DOHH2 (cell line): ENCODE measurements at regions not wholly inside any gene's neighbourhood (a gene's known extent, or its start where the extent isn't known, plus 50 kb on each side); places are given as distances from the start of the nearest gene placed in this dataset.

Experiments used
- H3F3A ChIP-seq: fragments of 200-600 bp; sonication (generic), shearing (Covaris generic); 2 replicates; pipeline ENCODE4 v1.6.0; 2016; ENCODE audit warnings: antibody characterized with exemption, mild to moderate bottlenecking; ENCODE audit not compliant: control insufficient read depth, insufficient read depth
- H3K27ac ChIP-seq: fragments of 200-600 bp; sonication (generic); 2 replicates; pipeline ENCODE4 v1.5.1; 2014; ENCODE audit warnings: low read depth, mild to moderate bottlenecking, low read length, moderate library complexity
- H3K27me3 ChIP-seq: fragments of 200-600 bp; sonication (generic); 2 replicates; pipeline ENCODE4 v1.6.1; 2014; ENCODE audit warnings: mild to moderate bottlenecking, low read length, mixed read lengths; ENCODE audit not compliant: control insufficient read depth
- H3K36me3 ChIP-seq: fragments of 200-600 bp; sonication (generic); 2 replicates; pipeline ENCODE4 v1.6.1; 2014; ENCODE audit warnings: mild to moderate bottlenecking, low read length, moderate library complexity, mixed read lengths; ENCODE audit not compliant: control insufficient read depth
- H3K4me1 ChIP-seq: fragments of 200-600 bp; sonication (generic); 2 replicates; pipeline ENCODE4 v1.6.1; 2014; ENCODE audit warnings: mild to moderate bottlenecking, low read length, mixed read lengths; ENCODE audit not compliant: control insufficient read depth
- H3K4me2 ChIP-seq: fragments of 200-600 bp; sonication (generic); 2 replicates; pipeline ENCODE4 v1.6.0; 2014; ENCODE audit warnings: mild to moderate bottlenecking, low read length, moderate library complexity
- H3K4me3 ChIP-seq: fragments of 200-600 bp; sonication (generic); 2 replicates; pipeline ENCODE4 v1.5.1; 2014; ENCODE audit warnings: mild to moderate bottlenecking, low read length, mixed read lengths
- H3K79me2 ChIP-seq: fragments of 200-600 bp; sonication (generic); 2 replicates; pipeline ENCODE4 v1.6.1; 2014; ENCODE audit warnings: mild to moderate bottlenecking, low read length, mixed read lengths; ENCODE audit not compliant: control insufficient read depth
- H3K9me2 ChIP-seq: fragments of 200-600 bp; sonication (generic); replicated peaks from 2 replicates; pipeline ENCODE4 v1.6.1; 2014; ENCODE audit warnings: mild to moderate bottlenecking, low read length, mixed read lengths; ENCODE audit not compliant: control insufficient read depth
- H3K9me3 ChIP-seq: fragments of 200-600 bp; sonication (generic); 2 replicates; pipeline ENCODE4 v1.6.1; 2014; ENCODE audit warnings: antibody characterized with exemption, low read length, mixed read lengths; ENCODE audit not compliant: control insufficient read depth, insufficient read depth
- H4K20me1 ChIP-seq: fragments of 200-600 bp; sonication (generic); 2 replicates; pipeline ENCODE4 v1.6.0; 2014; ENCODE audit warnings: low read depth, mild to moderate bottlenecking, antibody characterized with exemption, low read length, moderate library complexity; ENCODE audit not compliant: control insufficient read depth, insufficient read depth
- EZH2phosphoT487 ChIP-seq: fragments of 200-600 bp; sonication (generic); IDR thresholded peaks from 2 replicates; pipeline ENCODE4 v1.6.1; 2017; ENCODE audit warnings: borderline replicate concordance, mild to moderate bottlenecking, antibody characterized with exemption, low read length, moderate library complexity, mixed read lengths
- TF ChIP-seq, protein P1 (sequence below): fragments of 200-600 bp; sonication (generic); IDR thresholded peaks from one replicate; pipeline ENCODE4 v1.5.1; 2014; ENCODE audit warnings: antibody characterized with exemption, mild to moderate bottlenecking, low read depth, low read length; ENCODE audit not compliant: poor library complexity, severe bottlenecking

DNA sequence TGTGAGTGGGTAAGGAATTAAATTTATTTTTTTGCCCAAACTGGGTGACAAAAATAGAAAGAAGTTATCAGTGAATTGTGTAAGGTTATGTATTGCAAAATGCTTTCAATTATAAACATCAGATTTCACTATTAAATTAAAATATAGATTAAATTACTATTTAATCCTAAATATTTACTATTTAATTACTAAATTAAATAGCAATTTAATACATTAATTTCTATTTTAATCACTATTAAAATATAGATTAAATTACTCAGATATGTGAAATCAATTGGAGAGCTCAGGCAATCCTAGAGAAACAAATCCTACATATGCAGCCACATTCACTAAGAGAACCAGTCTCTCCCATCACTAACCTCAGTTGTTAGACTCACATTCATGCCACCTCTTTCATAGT is 2075.8 kb downstream of the MRPL39 start:
- Histone ChIP-seq H3K9me2 (no peaks in the 10 kb centered on the region), H3K4me1 (no peaks in the 10 kb centered on the region), H3K27me3 (no peaks in the 10 kb centered on the region), H3K4me2 (no peak overlapping the region), H4K20me1 (no peaks in the 10 kb centered on the region), H3K9me3 (peaks cover 1% of the 10 kb centered on the region; the same call in 1 of the 2 replicates), H3K36me3 (no peaks in the 10 kb centered on the region), H3K27ac (no peak overlapping the region), H3K4me3 (no peak overlapping the region), H3F3A (no peaks in the 10 kb centered on the region), H3K79me2 (no peaks in the 10 kb centered on the region)
- TF ChIP-seq, protein P1, sequence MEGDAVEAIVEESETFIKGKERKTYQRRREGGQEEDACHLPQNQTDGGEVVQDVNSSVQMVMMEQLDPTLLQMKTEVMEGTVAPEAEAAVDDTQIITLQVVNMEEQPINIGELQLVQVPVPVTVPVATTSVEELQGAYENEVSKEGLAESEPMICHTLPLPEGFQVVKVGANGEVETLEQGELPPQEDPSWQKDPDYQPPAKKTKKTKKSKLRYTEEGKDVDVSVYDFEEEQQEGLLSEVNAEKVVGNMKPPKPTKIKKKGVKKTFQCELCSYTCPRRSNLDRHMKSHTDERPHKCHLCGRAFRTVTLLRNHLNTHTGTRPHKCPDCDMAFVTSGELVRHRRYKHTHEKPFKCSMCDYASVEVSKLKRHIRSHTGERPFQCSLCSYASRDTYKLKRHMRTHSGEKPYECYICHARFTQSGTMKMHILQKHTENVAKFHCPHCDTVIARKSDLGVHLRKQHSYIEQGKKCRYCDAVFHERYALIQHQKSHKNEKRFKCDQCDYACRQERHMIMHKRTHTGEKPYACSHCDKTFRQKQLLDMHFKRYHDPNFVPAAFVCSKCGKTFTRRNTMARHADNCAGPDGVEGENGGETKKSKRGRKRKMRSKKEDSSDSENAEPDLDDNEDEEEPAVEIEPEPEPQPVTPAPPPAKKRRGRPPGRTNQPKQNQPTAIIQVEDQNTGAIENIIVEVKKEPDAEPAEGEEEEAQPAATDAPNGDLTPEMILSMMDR: no peak
- no peak for TF ChIP-seq EZH2phosphoT487

DNA sequence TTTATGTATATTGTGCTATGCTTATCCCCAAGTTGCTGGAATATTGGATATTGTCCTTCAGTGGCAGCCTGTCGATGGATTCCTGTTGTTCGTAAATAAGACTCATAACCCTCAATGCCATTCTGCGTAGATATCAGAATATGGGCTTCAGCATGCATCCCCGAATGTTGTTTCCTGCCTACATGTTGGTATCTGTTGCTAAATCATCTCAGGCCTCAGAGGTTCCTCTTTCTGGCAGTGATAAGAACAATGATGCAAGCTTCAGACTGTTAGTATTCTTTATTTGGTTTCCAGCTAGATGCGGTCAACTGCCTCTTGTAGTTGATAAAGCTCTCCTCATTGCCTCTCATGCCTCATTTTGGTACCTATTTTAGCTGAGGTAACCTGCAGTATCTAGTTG is 2082.6 kb downstream of the MRPL39 start:
- no peaks in the 10 kb centered on the region; the same call in 1 of the 2 replicates for H3K9me3 ChIP-seq
- H4K20me1 ChIP-seq: no peaks in the 10 kb centered on the region
- H3K27me3 ChIP-seq: no peaks in the 10 kb centered on the region
- TF ChIP-seq EZH2phosphoT487: no peak
- TF ChIP-seq, protein P1: no peak
- H3F3A ChIP-seq: no peaks in the 10 kb centered on the region
- no peaks in the 10 kb centered on the region for H3K4me1 ChIP-seq
- H3K4me2 ChIP-seq: no peak overlapping the region
- H3K79me2 ChIP-seq: no peaks in the 10 kb centered on the region
- H3K9me2 ChIP-seq: no peaks in the 10 kb centered on the region
- no peak overlapping the region for H3K27ac ChIP-seq
- H3K36me3 ChIP-seq: no peaks in the 10 kb centered on the region
- no peak overlapping the region for H3K4me3 ChIP-seq

DNA sequence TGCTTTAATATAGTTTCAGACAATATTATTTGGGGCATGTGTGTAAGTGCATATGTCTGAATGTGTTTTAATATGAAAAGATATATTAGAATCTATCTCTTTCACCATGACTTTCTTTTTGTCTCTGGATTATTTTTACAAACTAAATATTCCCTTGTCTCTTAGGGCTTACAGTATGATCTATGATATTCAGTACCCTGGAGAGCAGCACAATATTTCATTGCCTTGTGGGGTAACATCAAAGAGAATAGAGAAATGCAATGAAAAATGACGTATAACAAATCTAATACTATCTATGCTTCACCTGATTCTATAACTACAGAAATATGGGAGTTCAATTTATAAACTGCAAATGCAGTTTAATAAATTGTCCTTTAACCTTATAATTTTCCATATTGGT is 2084.5 kb downstream of the MRPL39 start:
- no peaks in the 10 kb centered on the region for H3K4me1 ChIP-seq
- H3K27me3 ChIP-seq: no peaks in the 10 kb centered on the region
- no peaks in the 10 kb centered on the region for H3F3A ChIP-seq
- no peaks in the 10 kb centered on the region for H3K79me2 ChIP-seq
- H3K9me2 ChIP-seq: no peaks in the 10 kb centered on the region
- H3K36me3 ChIP-seq: no peaks in the 10 kb centered on the region
- H3K4me2 ChIP-seq: no peak overlapping the region
- no peaks in the 10 kb centered on the region; the same call in 1 of the 2 replicates for H3K9me3 ChIP-seq
- TF ChIP-seq, protein P1: no peak
- TF ChIP-seq EZH2phosphoT487: no peak
- H4K20me1 ChIP-seq: no peaks in the 10 kb centered on the region
- H3K27ac ChIP-seq: no peak overlapping the region
- no peak overlapping the region for H3K4me3 ChIP-seq
